Epithelial cell of proximal tubule (primary cell): ENCODE measurements at regions not wholly inside any gene's neighbourhood (a gene's known extent, or its start where the extent isn't known, plus 50 kb on each side); places are given as distances from the start of the nearest gene placed in this dataset.
"Not testable (repeated sequence)": the region's sequence is repeated elsewhere in the genome, so short reads cannot be mapped to it uniquely, and the experiment has no call there.

Source experiments
- DNase-seq: peaks from one replicate; pipeline ENCODE4 v3.0.0-alpha.2; 2011; ENCODE audit warnings: low read depth
- H3K4me3 ChIP-seq: 2 replicates; pipeline ENCODE4 v1.5.1; 2011; ENCODE audit warnings: low read depth, mild to moderate bottlenecking, low read length
- TF ChIP-seq, protein P1 (sequence below): conservative IDR thresholded peaks from 2 replicates; pipeline ENCODE4 v1.5.1; 2012; ENCODE audit warnings: low read depth, mild to moderate bottlenecking, low read length

DNA sequence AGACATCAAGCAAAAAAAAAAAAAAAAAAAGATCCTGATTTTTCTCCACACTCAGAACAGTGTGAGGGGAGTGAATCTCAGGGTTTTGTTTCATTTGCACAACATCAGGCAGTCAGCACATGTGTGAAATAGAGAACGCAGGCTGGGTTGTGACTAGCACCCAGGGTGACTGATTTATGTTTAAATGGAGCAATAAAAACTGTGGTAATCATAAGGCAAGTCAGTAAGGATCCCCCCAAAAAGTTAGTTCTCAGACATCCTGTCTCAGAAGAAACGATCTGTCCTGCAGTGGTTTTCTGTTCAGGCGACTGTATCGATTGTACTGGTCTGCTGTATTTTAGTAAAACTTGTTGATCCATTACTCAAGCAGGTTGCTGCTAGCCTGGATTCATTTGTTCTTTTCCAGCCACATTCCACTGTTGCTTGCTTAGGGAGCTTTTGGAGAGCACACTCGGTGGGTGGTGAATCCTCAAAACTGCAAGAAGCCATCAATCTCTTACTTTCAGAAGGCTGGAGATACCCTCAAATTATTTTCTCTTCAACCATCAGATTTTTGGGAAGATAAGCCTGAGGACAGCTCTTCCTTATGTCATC lies 107.1 kb downstream of the DACT1 start:
- no peak overlapping the region for H3K4me3 ChIP-seq
- no peak for DNase-seq
- TF ChIP-seq, protein P1, sequence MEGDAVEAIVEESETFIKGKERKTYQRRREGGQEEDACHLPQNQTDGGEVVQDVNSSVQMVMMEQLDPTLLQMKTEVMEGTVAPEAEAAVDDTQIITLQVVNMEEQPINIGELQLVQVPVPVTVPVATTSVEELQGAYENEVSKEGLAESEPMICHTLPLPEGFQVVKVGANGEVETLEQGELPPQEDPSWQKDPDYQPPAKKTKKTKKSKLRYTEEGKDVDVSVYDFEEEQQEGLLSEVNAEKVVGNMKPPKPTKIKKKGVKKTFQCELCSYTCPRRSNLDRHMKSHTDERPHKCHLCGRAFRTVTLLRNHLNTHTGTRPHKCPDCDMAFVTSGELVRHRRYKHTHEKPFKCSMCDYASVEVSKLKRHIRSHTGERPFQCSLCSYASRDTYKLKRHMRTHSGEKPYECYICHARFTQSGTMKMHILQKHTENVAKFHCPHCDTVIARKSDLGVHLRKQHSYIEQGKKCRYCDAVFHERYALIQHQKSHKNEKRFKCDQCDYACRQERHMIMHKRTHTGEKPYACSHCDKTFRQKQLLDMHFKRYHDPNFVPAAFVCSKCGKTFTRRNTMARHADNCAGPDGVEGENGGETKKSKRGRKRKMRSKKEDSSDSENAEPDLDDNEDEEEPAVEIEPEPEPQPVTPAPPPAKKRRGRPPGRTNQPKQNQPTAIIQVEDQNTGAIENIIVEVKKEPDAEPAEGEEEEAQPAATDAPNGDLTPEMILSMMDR: no peak

DNA sequence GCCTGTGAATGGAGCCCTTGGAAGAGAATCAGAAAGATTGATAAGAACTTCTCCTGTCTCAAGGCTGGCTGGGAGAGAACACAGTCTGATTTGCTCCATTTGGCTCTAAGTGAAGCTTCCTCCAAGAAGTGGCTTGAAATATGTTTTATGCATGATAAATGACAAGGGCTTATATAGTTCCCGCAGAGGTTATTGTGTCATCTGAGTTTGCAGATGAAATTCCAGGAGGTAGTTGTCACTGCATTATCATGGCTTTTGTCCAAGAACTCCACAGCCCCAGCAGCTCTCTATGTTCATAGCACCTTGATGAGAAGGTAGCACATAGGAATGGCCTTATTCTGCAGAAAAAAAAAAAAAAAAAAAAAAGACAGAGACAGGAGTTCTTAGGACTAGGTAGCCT lies 108.5 kb downstream of the DACT1 start:
- peak; percentile 60 for DNase-seq
- H3K4me3 ChIP-seq: no peak overlapping the region
- TF ChIP-seq, protein P1: no peak

DNA sequence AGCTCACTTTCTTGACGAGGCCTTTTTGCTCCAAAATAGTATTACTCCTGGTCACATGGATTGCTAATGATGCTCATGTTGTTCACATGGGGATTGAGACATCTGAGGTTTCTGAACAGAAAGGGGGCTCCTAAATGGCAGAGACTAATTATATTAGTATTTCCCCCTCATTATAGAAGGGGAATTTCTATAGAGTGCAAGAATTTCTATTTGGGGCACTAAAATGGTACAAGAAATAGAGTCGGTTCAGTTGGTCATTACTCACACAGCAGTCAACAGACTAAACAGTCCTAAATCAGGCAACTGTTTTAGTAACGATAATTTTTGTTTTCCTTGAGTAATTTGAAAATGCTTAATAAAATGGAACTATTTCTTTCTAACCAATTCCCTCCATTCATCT lies 108.9 kb downstream of the DACT1 start:
- TF ChIP-seq, protein P1: no peak
- DNase-seq: no peak
- no peak overlapping the region for H3K4me3 ChIP-seq

GRCh38 chr14:58747181-58747580 lies 109.4 kb downstream of the DACT1 start:
- peak; percentile 69 for DNase-seq
- no peak overlapping the region for H3K4me3 ChIP-seq
- TF ChIP-seq, protein P1: no peak

GRCh38 chr14:58748251-58748650 lies 110.5 kb downstream of the DACT1 start:
- not testable (repeated sequence) for DNase-seq, H3K4me3 ChIP-seq

- peak; percentile 74 for DNase-seq
- H3K4me3 ChIP-seq: no peak overlapping the region
- TF ChIP-seq, protein P1: no peak
These were observed 111.4 kb downstream of the DACT1 start for GRCh38 chr14:58749066-58749669.

DNA sequence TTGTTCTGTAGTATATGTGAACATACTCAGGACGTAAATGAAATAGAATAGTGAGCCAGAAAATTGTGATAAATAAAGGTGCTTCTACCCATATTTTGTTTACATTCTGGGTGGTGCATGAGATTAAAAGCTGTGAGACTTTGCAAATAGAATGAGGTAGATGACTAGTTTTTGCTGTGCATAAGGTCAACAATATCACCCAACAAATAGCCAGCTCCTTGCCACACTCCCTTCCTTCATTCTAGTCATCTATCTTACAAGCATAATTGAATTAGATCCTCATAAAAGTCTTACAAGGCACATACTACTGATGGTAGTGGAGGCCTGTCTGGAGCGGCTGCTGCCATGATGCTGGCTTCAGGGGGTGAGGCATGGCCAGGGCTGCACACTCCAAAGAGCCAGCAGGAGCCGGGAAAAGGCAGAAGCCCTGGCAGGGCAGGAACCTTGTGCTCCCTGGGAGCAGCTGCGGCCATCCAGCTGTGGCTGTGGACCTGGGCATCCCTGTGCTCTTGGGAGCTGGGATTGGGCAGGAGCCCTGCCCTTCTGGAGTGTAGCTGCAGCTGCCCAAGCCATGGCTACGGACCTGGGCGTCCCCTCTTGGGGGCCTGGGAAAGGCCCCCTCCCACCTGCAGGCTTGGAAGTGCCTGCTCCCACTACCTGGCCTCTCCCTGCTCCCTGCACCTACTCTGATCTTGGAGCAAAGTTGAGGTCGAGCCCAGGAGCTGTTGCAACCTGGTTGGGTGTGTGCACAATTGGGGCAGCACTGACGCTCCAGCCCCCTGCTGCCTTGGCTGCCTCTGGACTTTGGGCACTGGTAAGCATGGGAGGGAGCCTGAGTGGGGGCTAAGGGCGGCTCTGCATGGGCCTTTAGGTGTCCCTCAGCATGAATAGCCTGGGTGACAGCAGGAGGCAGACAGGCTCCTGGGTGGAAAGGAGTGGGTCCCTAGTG lies 112.8 kb downstream of the DACT1 start:
- DNase-seq: no peak
- H3K4me3 ChIP-seq: no peak overlapping the region
- TF ChIP-seq, protein P1: no peak
